ENCODE measurements at regions not wholly inside any gene's neighbourhood (a gene's known extent, or its start where the extent isn't known, plus 50 kb on each side); places are given as distances from the start of the nearest gene placed in this dataset.

DNA sequence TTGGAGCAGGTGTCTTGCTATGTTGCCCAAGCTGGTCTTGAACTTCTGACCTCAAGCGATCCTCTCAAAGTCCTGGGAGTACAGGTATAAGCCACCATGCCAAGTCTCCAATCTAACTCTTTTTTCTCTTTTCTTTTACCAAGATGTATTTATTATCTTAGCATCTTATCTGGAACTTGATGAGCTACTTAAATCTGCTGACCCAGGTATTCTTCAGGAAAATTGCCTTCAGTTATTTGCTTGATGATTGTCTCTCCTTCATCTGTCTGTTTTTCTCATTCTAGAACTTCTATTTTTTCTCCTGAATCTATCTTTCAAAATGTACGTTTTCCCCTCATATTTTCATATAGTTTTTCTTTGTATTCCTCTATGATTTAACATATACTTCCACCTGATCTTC lies 158.2 kb upstream of the DMAC1 start:
- TF ChIP-seq, protein P1, sequence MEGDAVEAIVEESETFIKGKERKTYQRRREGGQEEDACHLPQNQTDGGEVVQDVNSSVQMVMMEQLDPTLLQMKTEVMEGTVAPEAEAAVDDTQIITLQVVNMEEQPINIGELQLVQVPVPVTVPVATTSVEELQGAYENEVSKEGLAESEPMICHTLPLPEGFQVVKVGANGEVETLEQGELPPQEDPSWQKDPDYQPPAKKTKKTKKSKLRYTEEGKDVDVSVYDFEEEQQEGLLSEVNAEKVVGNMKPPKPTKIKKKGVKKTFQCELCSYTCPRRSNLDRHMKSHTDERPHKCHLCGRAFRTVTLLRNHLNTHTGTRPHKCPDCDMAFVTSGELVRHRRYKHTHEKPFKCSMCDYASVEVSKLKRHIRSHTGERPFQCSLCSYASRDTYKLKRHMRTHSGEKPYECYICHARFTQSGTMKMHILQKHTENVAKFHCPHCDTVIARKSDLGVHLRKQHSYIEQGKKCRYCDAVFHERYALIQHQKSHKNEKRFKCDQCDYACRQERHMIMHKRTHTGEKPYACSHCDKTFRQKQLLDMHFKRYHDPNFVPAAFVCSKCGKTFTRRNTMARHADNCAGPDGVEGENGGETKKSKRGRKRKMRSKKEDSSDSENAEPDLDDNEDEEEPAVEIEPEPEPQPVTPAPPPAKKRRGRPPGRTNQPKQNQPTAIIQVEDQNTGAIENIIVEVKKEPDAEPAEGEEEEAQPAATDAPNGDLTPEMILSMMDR (IDR thresholded peaks at IDR 0.05) = no peak
- TF ChIP-seq EZH2 (IDR thresholded peaks at IDR 0.05) = no peak
